ENCODE measurements at regions not wholly inside any gene's neighbourhood (a gene's known extent, or its start where the extent isn't known, plus 50 kb on each side); places are given as distances from the start of the nearest gene placed in this dataset.
"Not testable (repeated sequence)": the region's sequence is repeated elsewhere in the genome, so short reads cannot be mapped to it uniquely, and the experiment has no call there.

DNA sequence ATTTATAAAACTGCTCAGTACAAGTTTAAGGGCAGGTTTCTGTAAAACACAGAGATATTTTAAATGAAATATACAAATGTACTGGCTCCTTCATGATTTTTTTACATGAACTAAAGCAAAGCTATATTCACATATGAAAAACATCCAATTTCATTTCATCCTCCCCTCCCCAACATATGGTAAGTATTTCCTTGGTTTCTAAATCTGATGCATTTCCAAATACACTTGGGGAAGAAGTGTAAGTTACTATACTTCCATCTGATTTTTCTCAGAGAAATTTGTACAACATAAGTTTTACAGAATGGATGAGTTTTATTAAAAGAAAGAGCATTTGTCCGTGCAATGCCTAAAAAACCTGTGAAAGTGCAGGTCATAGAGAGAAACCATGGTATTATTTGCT, 109.0 kb upstream of the POMZP3 start:
- H3K27ac Mint-ChIP-seq; ATAC-seq; H3K9me3 Mint-ChIP-seq (ENCODE audit: insufficient read depth); POLR2A ChIA-PET; DNase-seq; H3K4me1 Mint-ChIP-seq (ENCODE audit: low read depth); H3K36me3 Mint-ChIP-seq (ENCODE audit: low read depth); H3K27me3 Mint-ChIP-seq (ENCODE audit: low read depth); H3K4me3 Mint-ChIP-seq; CTCF ChIA-PET: not testable (repeated sequence)

DNA sequence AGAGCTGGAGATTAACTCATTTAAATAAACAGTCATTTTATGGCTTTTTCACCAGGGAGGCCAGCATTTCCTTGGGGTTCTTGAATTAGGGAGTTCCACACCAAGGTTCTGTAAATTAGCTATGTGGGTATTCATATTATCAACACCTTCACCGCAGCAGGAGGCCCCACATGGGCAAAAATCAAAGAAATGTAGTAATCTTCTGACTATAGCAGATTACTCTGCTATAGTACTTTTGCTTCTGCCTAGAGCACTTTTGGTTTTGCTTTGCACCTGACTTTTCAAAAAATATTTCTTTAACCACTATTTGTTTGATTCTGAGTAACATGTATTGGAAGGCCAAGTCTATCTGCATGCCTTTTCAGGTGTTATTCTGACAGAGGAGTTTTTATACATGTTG, 108.6 kb upstream of the POMZP3 start:
- H3K4me1 Mint-ChIP-seq (ENCODE audit: low read depth); H3K4me3 Mint-ChIP-seq; H3K9me3 Mint-ChIP-seq (ENCODE audit: insufficient read depth); DNase-seq; CTCF ChIA-PET; POLR2A ChIA-PET; H3K27me3 Mint-ChIP-seq (ENCODE audit: low read depth); H3K27ac Mint-ChIP-seq; H3K36me3 Mint-ChIP-seq (ENCODE audit: low read depth): not testable (repeated sequence)
- peak; percentile 51 for ATAC-seq

DNA sequence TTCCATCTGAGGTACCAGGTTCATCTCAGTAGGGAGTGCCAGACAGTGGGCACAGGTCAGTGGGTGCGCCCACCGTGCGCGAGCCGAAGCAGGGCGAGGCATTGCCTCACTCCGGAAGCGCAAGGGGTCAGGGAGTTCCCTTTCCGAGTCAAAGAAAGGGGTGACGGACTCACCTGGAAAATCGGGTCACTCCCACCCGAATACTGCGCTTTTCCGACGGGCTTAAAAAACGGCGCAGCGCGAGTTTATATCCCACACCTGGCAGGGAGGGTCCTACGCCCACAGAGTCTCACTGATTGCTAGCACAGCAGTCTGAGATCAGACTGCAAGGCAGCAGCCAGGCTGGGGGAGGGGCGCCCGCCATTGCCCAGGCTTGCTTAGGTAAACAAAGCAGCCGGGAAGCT, 101.5 kb upstream of the POMZP3 start:
- H3K36me3 Mint-ChIP-seq (ENCODE audit: low read depth); H3K4me1 Mint-ChIP-seq (ENCODE audit: low read depth); H3K9me3 Mint-ChIP-seq (ENCODE audit: insufficient read depth); ATAC-seq; H3K27me3 Mint-ChIP-seq (ENCODE audit: low read depth); H3K4me3 Mint-ChIP-seq; H3K27ac Mint-ChIP-seq; POLR2A ChIA-PET; CTCF ChIA-PET; DNase-seq: not testable (repeated sequence)

DNA sequence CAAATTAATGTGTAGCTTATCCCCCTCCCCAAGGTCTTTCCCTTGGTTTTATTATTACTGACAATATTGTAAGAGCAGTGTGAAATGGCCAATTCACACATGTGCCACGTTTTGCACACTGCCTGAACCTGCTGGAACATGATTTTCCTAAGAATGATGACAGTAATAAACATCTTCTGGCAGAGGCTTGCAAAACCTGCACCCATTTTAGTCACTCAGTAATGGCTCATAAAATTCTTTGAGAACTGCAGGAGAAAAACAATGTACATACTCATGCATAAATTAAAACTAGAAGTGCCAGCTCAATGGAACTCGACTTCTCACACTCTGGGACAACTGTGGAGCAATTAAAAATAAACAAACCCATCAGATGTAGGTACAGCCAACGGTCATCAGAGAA, 96.8 kb upstream of the POMZP3 start:
- H3K4me1 Mint-ChIP-seq (ENCODE audit: low read depth); H3K27me3 Mint-ChIP-seq (ENCODE audit: low read depth); H3K9me3 Mint-ChIP-seq (ENCODE audit: insufficient read depth); H3K27ac Mint-ChIP-seq; DNase-seq; H3K36me3 Mint-ChIP-seq (ENCODE audit: low read depth); H3K4me3 Mint-ChIP-seq; CTCF ChIA-PET; POLR2A ChIA-PET; ATAC-seq: not testable (repeated sequence)

DNA sequence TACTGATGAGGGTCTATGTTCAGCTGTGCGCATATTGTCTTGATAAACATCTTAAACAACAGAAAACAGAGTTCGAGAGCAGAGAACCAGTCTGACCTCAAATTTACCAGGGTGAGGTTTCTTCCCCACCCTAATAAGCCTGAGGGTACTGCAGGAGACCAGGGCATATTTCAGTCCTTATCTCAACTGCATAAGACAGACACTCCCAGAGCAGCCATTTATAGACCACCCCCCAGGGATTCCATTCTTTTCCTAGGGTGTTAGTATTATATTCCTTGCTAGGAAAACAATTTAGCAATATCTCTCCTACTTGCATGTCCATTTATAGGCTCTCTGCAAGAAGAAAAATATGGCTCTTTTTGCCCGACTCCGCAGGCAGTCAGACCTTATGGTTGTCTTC, 89.5 kb upstream of the POMZP3 start:
- POLR2A ChIA-PET; H3K4me1 Mint-ChIP-seq (ENCODE audit: low read depth); DNase-seq; CTCF ChIA-PET; H3K27ac Mint-ChIP-seq; H3K9me3 Mint-ChIP-seq (ENCODE audit: insufficient read depth); H3K4me3 Mint-ChIP-seq; H3K36me3 Mint-ChIP-seq (ENCODE audit: low read depth); ATAC-seq; H3K27me3 Mint-ChIP-seq (ENCODE audit: low read depth): not testable (repeated sequence)

DNA sequence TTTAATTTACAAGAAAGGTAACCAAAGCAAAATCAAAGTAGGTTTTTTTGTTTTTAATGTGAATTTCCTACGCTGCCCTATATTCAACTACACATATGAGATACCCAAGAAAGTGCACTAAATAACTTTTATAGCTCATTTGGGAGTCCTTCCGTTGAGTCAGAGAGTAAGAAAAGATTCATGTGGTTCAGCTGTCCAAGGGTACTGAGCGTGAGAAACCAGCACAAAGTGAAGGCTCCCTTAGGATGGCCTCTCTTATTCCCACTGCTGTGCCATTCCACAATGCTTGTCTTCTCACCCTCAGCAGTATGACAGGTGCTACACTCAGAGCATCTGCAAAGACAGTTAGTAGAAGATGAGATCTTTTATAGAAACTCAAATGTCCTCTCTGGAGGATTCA, 85.8 kb upstream of the POMZP3 start:
- DNase-seq; POLR2A ChIA-PET; H3K27me3 Mint-ChIP-seq (ENCODE audit: low read depth); H3K4me3 Mint-ChIP-seq; CTCF ChIA-PET; H3K4me1 Mint-ChIP-seq (ENCODE audit: low read depth); H3K9me3 Mint-ChIP-seq (ENCODE audit: insufficient read depth); H3K27ac Mint-ChIP-seq; H3K36me3 Mint-ChIP-seq (ENCODE audit: low read depth); ATAC-seq: not testable (repeated sequence)

DNA sequence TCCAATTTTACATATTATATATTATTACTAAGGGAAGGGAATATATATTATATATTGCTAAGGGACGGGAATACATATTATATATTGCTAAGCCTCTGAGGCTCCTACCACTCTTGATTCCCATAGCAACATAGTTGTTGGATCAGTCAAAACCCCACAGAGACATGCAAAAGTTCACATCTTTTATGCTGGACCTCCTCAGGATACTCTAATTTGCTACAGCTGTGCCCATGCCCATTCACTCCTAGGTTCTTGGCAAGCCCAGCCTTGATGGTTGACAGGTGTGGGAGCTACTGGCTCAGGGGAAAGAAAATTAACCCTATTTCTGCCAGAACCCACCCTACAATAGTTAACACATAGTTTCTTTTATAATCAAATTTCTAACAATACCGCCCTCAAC, 84.6 kb upstream of the POMZP3 start:
- POLR2A ChIA-PET; H3K36me3 Mint-ChIP-seq (ENCODE audit: low read depth); H3K4me3 Mint-ChIP-seq; H3K9me3 Mint-ChIP-seq (ENCODE audit: insufficient read depth); H3K4me1 Mint-ChIP-seq (ENCODE audit: low read depth); ATAC-seq; H3K27me3 Mint-ChIP-seq (ENCODE audit: low read depth); H3K27ac Mint-ChIP-seq; DNase-seq; CTCF ChIA-PET: not testable (repeated sequence)

DNA sequence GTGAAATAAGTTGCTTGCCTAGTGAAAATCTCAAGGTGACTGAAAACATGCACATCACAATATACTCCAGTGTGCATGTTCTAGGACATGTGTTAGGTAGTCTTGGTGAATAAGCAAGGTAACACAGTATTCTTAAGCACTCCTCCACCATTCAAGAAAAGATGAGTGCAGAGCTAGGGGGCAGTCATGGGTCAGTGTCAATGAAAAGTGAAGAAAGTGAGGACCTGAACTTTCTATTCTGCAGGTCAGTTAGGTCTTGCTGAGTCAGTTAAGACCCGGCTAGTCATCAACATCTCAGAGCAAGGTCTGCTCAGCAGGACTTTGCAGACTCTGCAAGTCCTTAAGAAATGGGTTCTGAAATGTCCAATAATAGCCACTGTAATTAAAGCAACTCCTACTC, 82.6 kb upstream of the POMZP3 start:
- DNase-seq; POLR2A ChIA-PET; H3K36me3 Mint-ChIP-seq (ENCODE audit: low read depth); CTCF ChIA-PET; H3K4me1 Mint-ChIP-seq (ENCODE audit: low read depth); H3K9me3 Mint-ChIP-seq (ENCODE audit: insufficient read depth); H3K4me3 Mint-ChIP-seq; H3K27ac Mint-ChIP-seq; ATAC-seq; H3K27me3 Mint-ChIP-seq (ENCODE audit: low read depth): not testable (repeated sequence)

DNA sequence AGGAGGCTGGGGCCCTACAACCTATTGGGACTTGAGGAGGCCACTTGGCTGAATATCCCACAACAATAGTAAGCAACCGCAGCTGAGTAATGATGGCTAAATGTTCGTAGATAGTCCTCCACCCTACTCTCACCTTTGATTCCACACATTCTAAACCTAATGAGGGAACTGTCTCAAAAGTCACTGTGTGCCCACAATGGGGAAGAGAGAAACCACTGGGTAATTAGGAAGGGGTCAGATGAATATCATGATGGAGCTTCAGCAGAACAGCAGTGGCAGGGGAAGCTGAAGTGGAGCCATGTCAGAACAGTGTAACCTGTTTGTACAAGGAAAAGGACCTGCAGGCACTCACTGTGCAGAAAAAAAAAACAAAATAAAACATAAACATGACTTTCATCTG, 81.4 kb upstream of the POMZP3 start:
- CTCF ChIA-PET; H3K27ac Mint-ChIP-seq; DNase-seq; H3K27me3 Mint-ChIP-seq (ENCODE audit: low read depth); H3K4me3 Mint-ChIP-seq; H3K4me1 Mint-ChIP-seq (ENCODE audit: low read depth); H3K9me3 Mint-ChIP-seq (ENCODE audit: insufficient read depth); ATAC-seq; POLR2A ChIA-PET; H3K36me3 Mint-ChIP-seq (ENCODE audit: low read depth): not testable (repeated sequence)

DNA sequence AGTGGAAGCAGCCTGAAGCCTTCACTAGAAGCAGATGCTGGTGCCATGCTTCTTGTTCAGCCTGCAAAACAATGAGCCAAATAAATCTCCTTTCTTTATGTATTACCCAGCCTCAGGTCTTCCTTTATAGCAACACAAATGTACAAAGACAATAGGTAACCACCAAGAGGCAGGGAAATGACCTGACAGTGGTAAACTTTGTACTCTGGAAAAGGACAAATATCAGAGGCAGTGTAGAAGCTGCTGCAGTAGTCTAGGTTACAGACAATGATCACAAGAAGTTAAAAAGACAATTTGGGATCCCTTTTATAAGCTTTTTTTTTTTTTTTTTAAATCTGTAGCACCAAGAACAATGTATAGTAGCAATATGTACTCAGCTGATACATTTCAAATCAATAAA, 76.7 kb upstream of the POMZP3 start:
- H3K27ac Mint-ChIP-seq; H3K9me3 Mint-ChIP-seq (ENCODE audit: insufficient read depth); H3K4me1 Mint-ChIP-seq (ENCODE audit: low read depth); H3K27me3 Mint-ChIP-seq (ENCODE audit: low read depth); ATAC-seq; H3K36me3 Mint-ChIP-seq (ENCODE audit: low read depth); CTCF ChIA-PET; POLR2A ChIA-PET; H3K4me3 Mint-ChIP-seq; DNase-seq: not testable (repeated sequence)

DNA sequence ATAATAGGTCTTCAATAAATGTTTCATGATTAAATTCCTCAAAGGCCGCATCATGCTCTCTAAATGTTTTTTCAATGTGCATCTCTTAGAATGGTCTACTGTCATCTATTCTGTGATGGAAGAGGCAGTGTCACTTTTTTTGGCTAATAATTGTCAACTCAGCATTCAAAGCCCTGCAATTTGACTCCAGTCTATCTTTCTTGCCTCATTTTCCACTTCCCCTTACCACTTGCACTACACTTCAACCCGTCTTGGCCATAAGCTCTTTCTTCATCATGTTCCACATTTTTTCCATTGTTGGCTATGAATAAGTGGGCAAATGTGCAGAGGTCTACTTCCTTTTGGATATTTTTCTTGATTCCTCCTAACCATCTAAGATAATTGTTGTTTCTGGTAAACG, 59.2 kb upstream of the POMZP3 start:
- H3K4me1 Mint-ChIP-seq (ENCODE audit: low read depth); DNase-seq; H3K4me3 Mint-ChIP-seq; ATAC-seq; POLR2A ChIA-PET; H3K27ac Mint-ChIP-seq; H3K36me3 Mint-ChIP-seq (ENCODE audit: low read depth); CTCF ChIA-PET; H3K9me3 Mint-ChIP-seq (ENCODE audit: insufficient read depth): not testable (repeated sequence)
- peaks cover 12% of the 10 kb centered on the region for H3K27me3 Mint-ChIP-seq (ENCODE audit: low read depth)

DNA sequence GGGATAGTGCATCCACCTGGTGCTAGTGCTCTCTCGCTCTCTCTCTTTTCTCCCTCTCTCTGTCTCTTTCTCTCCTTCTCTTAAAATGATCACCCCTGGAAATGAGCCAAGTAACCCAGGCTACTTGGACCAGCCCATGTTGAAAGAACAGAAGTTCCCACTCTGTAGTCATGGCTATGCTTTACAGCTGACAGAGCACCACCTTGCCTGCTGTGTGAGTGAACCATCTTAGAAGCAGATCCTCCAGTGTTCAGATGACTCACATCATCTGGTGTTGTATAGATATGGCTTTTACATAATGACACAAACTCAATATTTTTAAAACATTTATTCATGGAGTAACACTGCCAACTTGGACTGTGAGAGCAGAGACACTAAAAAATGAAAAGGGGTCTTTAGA, 57.7 kb upstream of the POMZP3 start:
- DNase-seq; H3K4me1 Mint-ChIP-seq (ENCODE audit: low read depth); ATAC-seq; H3K36me3 Mint-ChIP-seq (ENCODE audit: low read depth); H3K27ac Mint-ChIP-seq; H3K9me3 Mint-ChIP-seq (ENCODE audit: insufficient read depth); POLR2A ChIA-PET; CTCF ChIA-PET; H3K4me3 Mint-ChIP-seq: not testable (repeated sequence)
- H3K27me3 Mint-ChIP-seq (ENCODE audit: low read depth): peaks cover 12% of the 10 kb centered on the region

DNA sequence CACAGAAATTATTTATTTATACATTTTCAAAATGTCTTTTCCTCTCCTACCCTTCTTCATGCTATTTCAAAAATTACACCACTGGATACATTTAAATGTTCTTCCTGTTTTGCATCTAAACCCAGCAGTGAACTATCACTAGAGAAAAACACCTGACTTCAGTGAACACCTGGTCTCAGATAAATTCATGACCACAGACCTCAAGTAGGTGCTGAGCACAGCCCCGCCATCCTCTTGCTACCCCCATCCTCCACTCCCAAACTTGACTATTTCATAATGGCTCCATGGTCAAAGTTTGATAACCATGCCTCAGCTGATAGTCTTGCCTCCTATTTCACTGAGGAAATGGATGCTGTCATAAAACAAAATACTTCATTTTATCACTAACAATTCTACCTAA, 56.6 kb upstream of the POMZP3 start:
- CTCF ChIA-PET; H3K4me3 Mint-ChIP-seq; ATAC-seq; POLR2A ChIA-PET; H3K36me3 Mint-ChIP-seq (ENCODE audit: low read depth); H3K27ac Mint-ChIP-seq; H3K4me1 Mint-ChIP-seq (ENCODE audit: low read depth); DNase-seq; H3K9me3 Mint-ChIP-seq (ENCODE audit: insufficient read depth): not testable (repeated sequence)
- H3K27me3 Mint-ChIP-seq (ENCODE audit: low read depth): peaks cover 13% of the 10 kb centered on the region

DNA sequence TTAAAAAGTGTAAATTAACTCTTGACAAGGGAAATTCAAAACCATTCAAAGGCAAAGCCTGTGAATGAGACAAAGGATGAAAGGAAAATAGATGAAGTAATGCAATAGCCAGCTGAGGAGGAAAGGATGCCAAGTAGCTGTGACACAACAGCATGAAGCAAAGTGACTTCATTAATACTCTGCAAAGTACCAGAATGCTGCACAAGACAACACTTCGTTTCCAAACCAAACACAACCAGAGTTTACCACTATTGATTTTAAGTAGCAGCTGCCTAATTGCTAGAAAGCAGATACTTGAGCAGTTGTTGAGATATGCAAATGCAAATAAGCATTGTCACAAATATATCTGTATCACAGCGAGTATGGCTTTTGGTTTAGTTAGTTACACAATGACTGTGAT, 54.7 kb upstream of the POMZP3 start:
- CTCF ChIA-PET; H3K4me3 Mint-ChIP-seq; DNase-seq; ATAC-seq; H3K27ac Mint-ChIP-seq; POLR2A ChIA-PET; H3K9me3 Mint-ChIP-seq (ENCODE audit: insufficient read depth); H3K4me1 Mint-ChIP-seq (ENCODE audit: low read depth); H3K36me3 Mint-ChIP-seq (ENCODE audit: low read depth): not testable (repeated sequence)
- peaks cover 20% of the 10 kb centered on the region for H3K27me3 Mint-ChIP-seq (ENCODE audit: low read depth)

Data from activated CD8-positive, alpha-beta T cell treated with anti-CD3 and anti-CD28 coated beads, Interleukin-2, amount 10 ng/mL, durations not matched to agents 7 days and 5 days (primary cell).